H9 (cell line): ENCODE measurements at regions not wholly inside any gene's neighbourhood (a gene's known extent, or its start where the extent isn't known, plus 50 kb on each side); places are given as distances from the start of the nearest gene placed in this dataset.

Experiments used
- DNase-seq: peaks from one replicate; pipeline ENCODE4 v3.0.0-alpha.2; 2017
- H2AFZ ChIP-seq: one replicate; pipeline ENCODE4 v1.6.1; 2013; ENCODE audit warnings: mild to moderate bottlenecking, low read length, control low read depth, moderate library complexity
- H2AK5ac ChIP-seq: 2 replicates; pipeline ENCODE4 v1.6.1; 2013; ENCODE audit warnings: low read length, control low read depth, mixed read lengths; ENCODE audit not compliant: insufficient read length
- H2BK120ac ChIP-seq: one replicate; pipeline ENCODE4 v1.6.1; 2013; ENCODE audit warnings: low read depth, mild to moderate bottlenecking, low read length, control low read depth, inconsistent platforms; ENCODE audit not compliant: poor library complexity, severe bottlenecking
- H2BK12ac ChIP-seq: 2 replicates; pipeline ENCODE4 v1.6.1; 2013; ENCODE audit warnings: low read length, control low read depth, mixed read lengths, low read depth; ENCODE audit not compliant: insufficient read length
- H2BK15ac ChIP-seq: 2 replicates; pipeline ENCODE4 v1.6.1; 2013; ENCODE audit warnings: low read depth, low read length, control low read depth
- H2BK20ac ChIP-seq: one replicate; pipeline ENCODE4 v1.6.1; 2013; ENCODE audit warnings: low read depth, mild to moderate bottlenecking, low read length, control low read depth, inconsistent platforms; ENCODE audit not compliant: poor library complexity, severe bottlenecking
- H2BK5ac ChIP-seq: 2 replicates; pipeline ENCODE4 v1.6.1; 2013; ENCODE audit warnings: low read length, control low read depth, mixed read lengths; ENCODE audit not compliant: insufficient read length
- H3K14ac ChIP-seq: 2 replicates; pipeline ENCODE4 v1.6.1; 2013; ENCODE audit warnings: low read length, control low read depth; ENCODE audit not compliant: insufficient read depth
- H3K18ac ChIP-seq: 2 replicates; pipeline ENCODE4 v1.6.1; 2013; ENCODE audit warnings: low read depth, mild to moderate bottlenecking, mixed read lengths, low read length, control low read depth; ENCODE audit not compliant: insufficient read length
- H3K23ac ChIP-seq: 2 replicates; pipeline ENCODE4 v1.6.1; 2013; ENCODE audit warnings: low read length, control low read depth, mixed read lengths, low read depth; ENCODE audit not compliant: insufficient read length
- H3K23me2 ChIP-seq: 2 replicates; pipeline ENCODE4 v1.6.1; 2013; ENCODE audit warnings: low read depth, mild to moderate bottlenecking, mixed read lengths, low read length, control low read depth; ENCODE audit not compliant: insufficient read length, poor library complexity, severe bottlenecking
- H3K27ac ChIP-seq: 2 replicates; pipeline ENCODE4 v1.5.1; 2013; ENCODE audit warnings: low read length, control low read depth, mixed read lengths, low read depth; ENCODE audit not compliant: insufficient read length
- H3K27me3 ChIP-seq: 2 replicates; pipeline ENCODE4 v1.6.1; 2013; ENCODE audit warnings: low read length, control low read depth, inconsistent platforms; ENCODE audit not compliant: insufficient read depth
- H3K4ac ChIP-seq: 2 replicates; pipeline ENCODE4 v1.6.1; 2013; ENCODE audit warnings: low read depth, mild to moderate bottlenecking, control low read depth, inconsistent platforms, low read length, moderate library complexity
- H3K4me1 ChIP-seq: 2 replicates; pipeline ENCODE4 v1.6.1; 2013; ENCODE audit warnings: low read length, control low read depth, inconsistent platforms; ENCODE audit not compliant: insufficient read depth
- H3K4me2 ChIP-seq: 2 replicates; pipeline ENCODE4 v1.6.1; 2013; ENCODE audit warnings: low read length, control low read depth, mixed read lengths; ENCODE audit not compliant: insufficient read length, insufficient read depth
- H3K56ac ChIP-seq: 2 replicates; pipeline ENCODE4 v1.6.1; 2013; ENCODE audit warnings: low read depth, mild to moderate bottlenecking, mixed read lengths, low read length, control low read depth; ENCODE audit not compliant: insufficient read length
- H3K79me1 ChIP-seq: 2 replicates; pipeline ENCODE4 v1.6.1; 2013; ENCODE audit warnings: low read depth, mild to moderate bottlenecking, moderate library complexity, low read length, control low read depth, inconsistent platforms; ENCODE audit not compliant: insufficient read depth, poor library complexity, severe bottlenecking
- H3K79me2 ChIP-seq: 2 replicates; pipeline ENCODE4 v1.6.1; 2013; ENCODE audit warnings: low read length, control low read depth, inconsistent platforms; ENCODE audit not compliant: insufficient read depth
- H3K9ac ChIP-seq: 2 replicates; pipeline ENCODE4 v1.6.1; 2013; ENCODE audit warnings: low read length, control low read depth, mixed read lengths; ENCODE audit not compliant: insufficient read length; ENCODE audit errors: extremely low read depth
- H3K9me3 ChIP-seq: one replicate; pipeline ENCODE4 v1.6.1; 2013; ENCODE audit warnings: low read depth, low read length, inconsistent platforms; ENCODE audit not compliant: control insufficient read depth
- H3T11ph ChIP-seq: one replicate; pipeline ENCODE4 v1.6.1; 2013; ENCODE audit warnings: mild to moderate bottlenecking, low read length, control low read depth, inconsistent platforms
- H4K20me1 ChIP-seq: one replicate; pipeline ENCODE4 v1.6.1; 2013; ENCODE audit not compliant: control insufficient read depth, insufficient read length, insufficient read depth
- H4K5ac ChIP-seq: 2 replicates; pipeline ENCODE4 v1.6.1; 2013; ENCODE audit warnings: low read depth, mild to moderate bottlenecking, mixed read lengths, low read length, control low read depth; ENCODE audit not compliant: insufficient read length
- H4K8ac ChIP-seq: replicated peaks from 2 replicates; pipeline ENCODE4 v1.6.1; 2013; ENCODE audit warnings: low read length, control low read depth, mixed read lengths, low read depth; ENCODE audit not compliant: insufficient read length
- H4K91ac ChIP-seq: 2 replicates; pipeline ENCODE4 v1.6.1; 2013; ENCODE audit warnings: low read depth, mild to moderate bottlenecking, moderate library complexity, mixed read lengths, low read length, control low read depth; ENCODE audit not compliant: insufficient read length
- H3K27ac Mint-ChIP-seq, 3 experiments: 2 replicates in 2 of 3; 3 replicates in 1 of 3; pipeline ENCODE4 v1.8.0; 2020 to 2021; ENCODE audit warnings: mixed read lengths in 3 of 3, mild to moderate bottlenecking in 1 of 3, moderate library complexity in 1 of 3
- H3K27me3 Mint-ChIP-seq: 2 replicates; pipeline ENCODE4 v1.8.0; 2021; ENCODE audit warnings: low read depth, mild to moderate bottlenecking, moderate library complexity, mixed read lengths
- H3K36me3 Mint-ChIP-seq, 3 experiments: 2 replicates in 2 of 3; 3 replicates in 1 of 3; pipeline ENCODE4 v1.8.0; 2020 to 2021; ENCODE audit warnings: low read depth in 3 of 3, mixed read lengths in 3 of 3; ENCODE audit not compliant: insufficient read depth in 1 of 3
- H3K4me1 Mint-ChIP-seq, 2 experiments: 2 replicates each; pipeline ENCODE4 v1.8.0; 2020; ENCODE audit warnings: mixed read lengths in 2 of 2
- H3K4me3 Mint-ChIP-seq, 2 experiments: 2 replicates in 1 of 2; 3 replicates in 1 of 2; pipeline ENCODE4 v1.8.0; 2020 to 2021; ENCODE audit warnings: mild to moderate bottlenecking in 2 of 2, mixed read lengths in 2 of 2, moderate library complexity in 1 of 2
- H3K9me3 Mint-ChIP-seq, 2 experiments: 2 replicates in 1 of 2; 3 replicates in 1 of 2; pipeline ENCODE4 v1.8.0; 2020; ENCODE audit warnings: mild to moderate bottlenecking in 2 of 2, mixed read lengths in 2 of 2, moderate library complexity in 1 of 2
- WGBS: extraction: QIAGEN DNeasy Blood & Tissue Kit; methylation state at CpG from one replicate; pipeline ENCODE4 v1.1.7; 2013; ENCODE audit warnings: missing lambda C conversion rate, low lambda C conversion rate, mixed read lengths; ENCODE audit not compliant: insufficient read length; ENCODE audit errors: extremely low coverage; 5-methylcytosine and 5-hydroxymethylcytosine counted together
- TF ChIP-seq, protein P1 (sequence below): fragments of 200-600 bp; sonication (generic); conservative IDR thresholded peaks from 3 replicates; pipeline ENCODE4 v1.8.0; 2021; ENCODE audit warnings: antibody characterized with exemption, mild to moderate bottlenecking

DNA sequence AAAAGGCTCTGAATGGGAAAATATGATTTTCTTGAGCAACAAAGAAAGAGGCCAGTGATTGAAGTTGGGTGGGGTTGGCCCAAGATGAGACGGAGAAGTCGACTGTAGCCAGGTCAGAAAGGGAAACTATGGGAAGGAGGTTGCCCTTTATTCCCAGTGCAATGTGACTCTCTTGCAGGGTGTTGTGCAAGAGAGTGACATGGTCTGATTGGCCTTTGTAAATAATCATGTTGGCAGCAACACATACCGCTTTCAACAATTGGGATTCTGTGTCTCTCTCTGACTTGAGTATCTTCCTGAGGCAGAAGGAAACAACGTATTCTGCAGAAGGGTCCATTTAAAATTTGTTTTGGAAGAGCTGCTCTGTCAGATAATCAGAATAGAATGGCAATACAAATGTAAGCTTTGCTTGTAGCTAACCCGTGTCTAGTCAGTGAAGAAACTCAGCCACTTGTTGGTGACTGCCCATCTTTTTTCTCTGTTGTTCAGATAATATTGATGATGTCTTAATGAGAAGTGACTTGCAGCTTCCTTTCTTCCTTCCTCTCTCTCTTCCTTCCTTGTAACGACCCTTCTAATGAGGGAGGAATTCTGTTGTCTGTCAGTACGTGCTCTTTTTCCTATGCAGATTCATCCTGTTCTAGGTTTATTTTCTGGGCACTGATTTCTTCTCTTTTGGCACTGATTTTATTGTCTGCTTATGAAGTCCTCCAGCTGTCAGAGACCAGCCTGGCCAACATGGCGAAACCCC lies 311.0 kb upstream of the FAM98A start:
- Histone ChIP-seq H4K20me1 (no peaks in the 10 kb centered on the region), H2BK12ac (no peak overlapping the region), H4K5ac (no peak overlapping the region), H2BK20ac (no peak overlapping the region), H3K4ac (no peak overlapping the region), H2BK15ac (no peak overlapping the region), H2BK5ac (no peak overlapping the region), H3K9me3 (no peaks in the 10 kb centered on the region), H3K79me2 (no peaks in the 10 kb centered on the region), H3K56ac (no peak overlapping the region), H4K8ac (no peak overlapping the region), H3K14ac (no peak overlapping the region), H3T11ph (no peak overlapping the region), H4K91ac (no peak overlapping the region), H3K9ac (no peak overlapping the region), H3K4me2 (no peak overlapping the region), H3K18ac (no peak overlapping the region), H3K23ac (no peak overlapping the region), H3K79me1 (no peaks in the 10 kb centered on the region), H2AFZ (no peak overlapping the region), H3K27me3 (no peaks in the 10 kb centered on the region), H3K23me2 (no peaks in the 10 kb centered on the region), H3K27ac (no peak overlapping the region), H2AK5ac (no peak overlapping the region), H2BK120ac (no peak overlapping the region), H3K4me1 (no peaks in the 10 kb centered on the region)
- H3K36me3 Mint-ChIP-seq, result peaks cover 17 to 26% (median 18%) of the 10 kb centered on the region in 3 experiments; a peak in 6 of 7 replicates
- no peak for DNase-seq
- no peak overlapping the region; a peak in 1 of 7 replicates for H3K27ac Mint-ChIP-seq
- H3K27me3 Mint-ChIP-seq, result no peaks in the 10 kb centered on the region
- TF ChIP-seq, protein P1, sequence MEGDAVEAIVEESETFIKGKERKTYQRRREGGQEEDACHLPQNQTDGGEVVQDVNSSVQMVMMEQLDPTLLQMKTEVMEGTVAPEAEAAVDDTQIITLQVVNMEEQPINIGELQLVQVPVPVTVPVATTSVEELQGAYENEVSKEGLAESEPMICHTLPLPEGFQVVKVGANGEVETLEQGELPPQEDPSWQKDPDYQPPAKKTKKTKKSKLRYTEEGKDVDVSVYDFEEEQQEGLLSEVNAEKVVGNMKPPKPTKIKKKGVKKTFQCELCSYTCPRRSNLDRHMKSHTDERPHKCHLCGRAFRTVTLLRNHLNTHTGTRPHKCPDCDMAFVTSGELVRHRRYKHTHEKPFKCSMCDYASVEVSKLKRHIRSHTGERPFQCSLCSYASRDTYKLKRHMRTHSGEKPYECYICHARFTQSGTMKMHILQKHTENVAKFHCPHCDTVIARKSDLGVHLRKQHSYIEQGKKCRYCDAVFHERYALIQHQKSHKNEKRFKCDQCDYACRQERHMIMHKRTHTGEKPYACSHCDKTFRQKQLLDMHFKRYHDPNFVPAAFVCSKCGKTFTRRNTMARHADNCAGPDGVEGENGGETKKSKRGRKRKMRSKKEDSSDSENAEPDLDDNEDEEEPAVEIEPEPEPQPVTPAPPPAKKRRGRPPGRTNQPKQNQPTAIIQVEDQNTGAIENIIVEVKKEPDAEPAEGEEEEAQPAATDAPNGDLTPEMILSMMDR, result no peak
- H3K4me1 Mint-ChIP-seq, result no peaks in the 10 kb centered on the region
- no peak overlapping the region for H3K4me3 Mint-ChIP-seq
- WGBS, result no CpG with 5 or more reads among the region's 8 CpGs
- H3K9me3 Mint-ChIP-seq, result peaks cover 27 to 31% of the 10 kb centered on the region in 2 experiments
